HCT116 (cell line): ENCODE measurements at regions not wholly inside any gene's neighbourhood (a gene's known extent, or its start where the extent isn't known, plus 50 kb on each side); places are given as distances from the start of the nearest gene placed in this dataset.

Experiments used
- ATAC-seq: fragments of 200-7000 bp; cut with Tn5 transposase; 2 replicates; pipeline ENCODE4 v1.9.1; 2020; ENCODE audit warnings: mild to moderate bottlenecking, moderate library complexity
- BruUV-seq: library from RNA; stranded (reverse); fragments of 400-500 nt; replicated peaks from 2 replicates; lab custom pipeline; 2021; lab: Mats Ljungman, UMichigan
- CTCF ChIA-PET: fragments of 300-600 bp; sonication (Branson Sonifier 250); formaldehyde crosslinking; loops from one replicate; lab custom pipeline; 2021; ENCODE audit warnings: antibody characterized with exemption; lab: Charles Lee
- POLR2A ChIA-PET: fragments of 300-600, 350-600 bp; sonication (Branson Sonifier 250); formaldehyde crosslinking; loops from one replicate; lab custom pipeline; 2021; ENCODE audit warnings: antibody characterized with exemption; lab: Charles Lee
- RAD21 ChIA-PET, 2 experiments: fragments of 300-600 bp; sonication (Branson Sonifier 250); formaldehyde crosslinking; loops; one replicate each; lab custom pipeline; 2023; ENCODE audit warnings: low total read pairs in 2 of 2; ENCODE audit not compliant: uncharacterized antibody in 2 of 2, unreplicated experiment in 2 of 2, low non-redundant PET in 1 of 2; lab: Charles Lee
- DNase-seq: peaks from one replicate; pipeline ENCODE4 v3.0.0-alpha.2; 2010; ENCODE audit warnings: low read depth, low spot score
- H2AFZ ChIP-seq: fragments of 200-600 bp; shearing (Covaris generic), sonication (generic); 2 replicates; pipeline ENCODE4 v1.6.1; 2017; ENCODE audit warnings: low read depth, mixed run types, mixed read lengths, antibody characterized with exemption, low read length; ENCODE audit not compliant: poor library complexity, severe bottlenecking
- H3K27ac ChIP-seq: 2 replicates; pipeline ENCODE4 v1.5.1; 2012; ENCODE audit warnings: low read depth, low read length
- H3K27me3 ChIP-seq: fragments of 200-600 bp; sonication (generic); 2 replicates; pipeline ENCODE4 v1.6.1; 2016; ENCODE audit warnings: mixed run types, low read length, mixed read lengths; ENCODE audit not compliant: insufficient read depth
- H3K36me3 ChIP-seq, 2 experiments: fragments of 200-500 bp in 1 of 2; fragments of 200-600 bp in 1 of 2; sonication (Bioruptor generic) in 1 of 2; sonication (generic) in 1 of 2; 2 replicates each; pipeline versions ENCODE4 v1.5.1 to v1.6.1; 2014 to 2016; ENCODE audit warnings: low read length in 2 of 2, inconsistent platforms in 1 of 2, mixed read lengths in 1 of 2, mixed run types in 1 of 2; ENCODE audit not compliant: insufficient read depth in 2 of 2, control insufficient read depth in 1 of 2
- H3K4me1 ChIP-seq, 2 experiments: fragments of 200-600 bp in 1 of 2; sonication (generic) in 1 of 2; 2 replicates each; pipeline versions ENCODE4 v1.5.1 to v1.6.1; 2012 to 2017; ENCODE audit warnings: low read length in 2 of 2, inconsistent platforms in 1 of 2, mild to moderate bottlenecking in 1 of 2, mixed read lengths in 1 of 2, mixed run types in 1 of 2, moderate library complexity in 1 of 2; ENCODE audit not compliant: insufficient read depth in 2 of 2, control insufficient read depth in 1 of 2
- H3K4me2 ChIP-seq: fragments of 200-600 bp; sonication (generic); 2 replicates; pipeline ENCODE4 v1.6.1; 2017; ENCODE audit warnings: mixed run types, low read length, mixed read lengths
- H3K4me3 ChIP-seq, 2 experiments: fragments of 200-600 bp in 1 of 2; sonication (generic) in 1 of 2; replicated peaks in 1 of 2; 2 replicates each; pipeline ENCODE4 v1.5.1; 2011 to 2016; ENCODE audit warnings: low read length in 2 of 2, control low read depth in 1 of 2, low read depth in 1 of 2, mild to moderate bottlenecking in 1 of 2, mixed read lengths in 1 of 2, mixed run types in 1 of 2
- H3K79me2 ChIP-seq: fragments of 200-600 bp; sonication (generic); 2 replicates; pipeline ENCODE4 v1.6.1; 2017; ENCODE audit warnings: mild to moderate bottlenecking, mixed run types, low read length, moderate library complexity, mixed read lengths; ENCODE audit not compliant: insufficient read depth
- H3K9ac ChIP-seq: fragments of 200-600 bp; sonication (generic); 2 replicates; pipeline ENCODE4 v1.6.1; 2016; ENCODE audit warnings: low read length, mixed read lengths
- H3K9me2 ChIP-seq: fragments of 200-600 bp; sonication (generic), shearing (Covaris generic); 2 replicates; pipeline ENCODE4 v1.6.1; 2017; ENCODE audit warnings: mixed run types, mild to moderate bottlenecking, moderate library complexity; ENCODE audit not compliant: insufficient read depth
- H3K9me3 ChIP-seq, 2 experiments: fragments of 200-500 bp in 1 of 2; fragments of 200-600 bp in 1 of 2; sonication (Bioruptor generic) in 1 of 2; sonication (generic) in 1 of 2; 2 replicates each; pipeline ENCODE4 v1.6.1; 2014 to 2017; ENCODE audit warnings: low read length in 2 of 2, mixed read lengths in 2 of 2, inconsistent platforms in 1 of 2, low read depth in 1 of 2, mild to moderate bottlenecking in 1 of 2, mixed run types in 1 of 2, moderate library complexity in 1 of 2; ENCODE audit not compliant: control insufficient read depth in 1 of 2, insufficient read depth in 1 of 2
- H4K20me1 ChIP-seq: fragments of 200-600 bp; sonication (generic), shearing (Covaris generic); 2 replicates; pipeline ENCODE4 v1.6.1; 2017; ENCODE audit warnings: mixed run types, mild to moderate bottlenecking, moderate library complexity; ENCODE audit not compliant: insufficient read depth
- CBX3 ChIP-seq: IDR thresholded peaks from 2 replicates; pipeline ENCODE4 v1.6.1; 2012; ENCODE audit warnings: low read depth
- EGR1 ChIP-seq: IDR thresholded peaks from 2 replicates; pipeline ENCODE4 v1.6.1; 2012; ENCODE audit warnings: low read depth
- EZH2 ChIP-seq: fragments of 200-600 bp; sonication (generic); IDR thresholded peaks from 2 replicates; pipeline ENCODE4 v1.6.1; 2017; ENCODE audit warnings: antibody characterized with exemption, mixed run types
- FOSL1 ChIP-seq: IDR thresholded peaks from 2 replicates; pipeline ENCODE4 v1.6.1; 2012; ENCODE audit warnings: low read depth
- JUND ChIP-seq: IDR thresholded peaks from 2 replicates; pipeline ENCODE4 v1.6.1; 2012
- POLR2A ChIP-seq: IDR thresholded peaks from 2 replicates; pipeline ENCODE4 v1.7.0; 2011; ENCODE audit warnings: borderline replicate concordance; ENCODE audit not compliant: insufficient read depth, insufficient read length; ENCODE audit errors: extremely low read depth
- POLR2AphosphoS5 ChIP-seq: IDR thresholded peaks from 2 replicates; pipeline ENCODE4 v1.6.1; 2011; ENCODE audit warnings: mild to moderate bottlenecking, low read depth, low read length, moderate library complexity
- RAD21 ChIP-seq: IDR thresholded peaks from 2 replicates; pipeline ENCODE4 v1.6.1; 2012; ENCODE audit warnings: low read depth, mild to moderate bottlenecking
- SIN3A ChIP-seq: IDR thresholded peaks from 2 replicates; pipeline ENCODE4 v1.6.1; 2012; ENCODE audit warnings: low read depth
- SP1 ChIP-seq: IDR thresholded peaks from 2 replicates; pipeline ENCODE4 v1.6.1; 2012; ENCODE audit warnings: low read depth
- SRF ChIP-seq: IDR thresholded peaks from 2 replicates; pipeline ENCODE4 v1.6.1; 2012; ENCODE audit warnings: low read depth
- TCF7L2 ChIP-seq: IDR thresholded peaks from 2 replicates; pipeline ENCODE4 v1.7.0; 2011; ENCODE audit warnings: borderline replicate concordance, inconsistent platforms; ENCODE audit not compliant: insufficient read depth, insufficient read length; ENCODE audit errors: extremely low read depth
- ZFX ChIP-seq: fragments of 450-650 bp; IDR thresholded peaks from 2 replicates; pipeline ENCODE4 v1.6.1; 2017
- intact Hi-C: fragments of 100-400 bp; cut with micrococcal nuclease; formaldehyde crosslinking; loops from 2 replicates; pipeline ENCODE4 v1.10.0; 2022
- TF ChIP-seq, protein P1 (sequence below), 3 experiments: fragments of 200-600 bp in 1 of 3; sonication (generic) in 1 of 3; IDR thresholded peaks in 2 of 3; conservative IDR thresholded peaks in 1 of 3; 2 replicates each; pipeline ENCODE4 v1.5.1; 2012 to 2017; ENCODE audit warnings: low read depth in 2 of 3, low read length in 2 of 3, antibody characterized with exemption in 1 of 3, borderline replicate concordance in 1 of 3, control low read depth in 1 of 3, mild to moderate bottlenecking in 1 of 3, mixed read lengths in 1 of 3, mixed run types in 1 of 3, moderate library complexity in 1 of 3; ENCODE audit not compliant: insufficient read depth in 1 of 3
- TF ChIP-seq, protein P2 (sequence below): IDR thresholded peaks from 2 replicates; pipeline ENCODE4 v1.6.1; 2011; ENCODE audit warnings: mild to moderate bottlenecking, low read length, moderate library complexity; ENCODE audit not compliant: insufficient replicate concordance; ENCODE audit errors: extremely low read depth

DNA sequence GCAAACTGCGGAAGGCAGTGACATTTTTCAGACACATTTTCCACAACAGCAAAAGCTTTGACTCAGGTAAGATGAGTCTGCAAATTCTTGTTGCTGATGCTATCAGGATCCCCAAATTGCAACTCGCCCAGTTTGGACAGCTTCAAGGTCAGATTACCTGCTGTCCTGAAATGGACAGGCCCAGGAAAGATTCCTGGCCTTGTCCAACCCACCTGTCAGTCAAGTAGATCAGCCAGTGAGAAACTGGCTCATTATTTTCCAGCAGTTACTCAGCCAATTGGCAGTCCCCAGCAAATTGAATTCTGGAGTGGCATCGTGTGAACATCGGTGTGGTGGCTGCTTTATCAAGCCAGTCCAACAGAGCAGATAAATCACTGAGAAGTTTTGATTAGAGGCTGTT lies 84.5 kb upstream of the SNAP25 start:
- POLR2A ChIA-PET = no interaction called here

DNA sequence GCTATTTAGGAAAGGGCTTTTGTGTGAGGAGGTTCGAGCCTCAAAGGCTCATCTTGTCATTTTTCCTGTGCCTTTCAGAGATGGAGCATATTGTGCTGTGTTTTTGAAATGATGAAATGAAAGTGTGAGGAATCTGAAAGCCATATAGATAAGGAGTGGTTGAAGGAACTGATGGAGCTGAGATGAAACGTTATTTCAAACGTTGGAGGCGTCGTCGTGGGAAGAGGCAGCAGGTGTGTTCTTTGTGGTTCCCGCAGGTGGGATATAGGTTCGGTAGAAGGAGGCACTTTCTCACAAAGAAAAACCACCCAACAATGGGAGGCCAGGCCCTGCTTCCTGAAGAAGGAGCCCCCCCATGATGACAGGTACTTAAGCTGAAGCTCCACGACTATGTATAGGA lies 83.2 kb upstream of the SNAP25 start:
- intact Hi-C loops = no loop called here
- CTCF ChIA-PET = no interaction called here
- no TSS peak for BruUV-seq
- TF ChIP-seq SIN3A (no peak), POLR2AphosphoS5 (no peak), EZH2 (no peak), SP1 (no peak), RAD21 (no peak), EGR1 (no peak), SRF (no peak), POLR2A (no peak), FOSL1 (no peak), CBX3 (no peak), JUND (no peak), TCF7L2 (no peak), ZFX (no peak)
- TF ChIP-seq, protein P1, sequence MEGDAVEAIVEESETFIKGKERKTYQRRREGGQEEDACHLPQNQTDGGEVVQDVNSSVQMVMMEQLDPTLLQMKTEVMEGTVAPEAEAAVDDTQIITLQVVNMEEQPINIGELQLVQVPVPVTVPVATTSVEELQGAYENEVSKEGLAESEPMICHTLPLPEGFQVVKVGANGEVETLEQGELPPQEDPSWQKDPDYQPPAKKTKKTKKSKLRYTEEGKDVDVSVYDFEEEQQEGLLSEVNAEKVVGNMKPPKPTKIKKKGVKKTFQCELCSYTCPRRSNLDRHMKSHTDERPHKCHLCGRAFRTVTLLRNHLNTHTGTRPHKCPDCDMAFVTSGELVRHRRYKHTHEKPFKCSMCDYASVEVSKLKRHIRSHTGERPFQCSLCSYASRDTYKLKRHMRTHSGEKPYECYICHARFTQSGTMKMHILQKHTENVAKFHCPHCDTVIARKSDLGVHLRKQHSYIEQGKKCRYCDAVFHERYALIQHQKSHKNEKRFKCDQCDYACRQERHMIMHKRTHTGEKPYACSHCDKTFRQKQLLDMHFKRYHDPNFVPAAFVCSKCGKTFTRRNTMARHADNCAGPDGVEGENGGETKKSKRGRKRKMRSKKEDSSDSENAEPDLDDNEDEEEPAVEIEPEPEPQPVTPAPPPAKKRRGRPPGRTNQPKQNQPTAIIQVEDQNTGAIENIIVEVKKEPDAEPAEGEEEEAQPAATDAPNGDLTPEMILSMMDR (IDR thresholded peaks at IDR 0.05 in 2 of 3, conservative IDR thresholded peaks at IDR 0.05 in 1 of 3; ENCODE audit: borderline replicate concordance in 1 of 3, insufficient read depth in 1 of 3, low read depth in 2 of 3, low read length in 2 of 3) = no peak
- TF ChIP-seq, protein P2, sequence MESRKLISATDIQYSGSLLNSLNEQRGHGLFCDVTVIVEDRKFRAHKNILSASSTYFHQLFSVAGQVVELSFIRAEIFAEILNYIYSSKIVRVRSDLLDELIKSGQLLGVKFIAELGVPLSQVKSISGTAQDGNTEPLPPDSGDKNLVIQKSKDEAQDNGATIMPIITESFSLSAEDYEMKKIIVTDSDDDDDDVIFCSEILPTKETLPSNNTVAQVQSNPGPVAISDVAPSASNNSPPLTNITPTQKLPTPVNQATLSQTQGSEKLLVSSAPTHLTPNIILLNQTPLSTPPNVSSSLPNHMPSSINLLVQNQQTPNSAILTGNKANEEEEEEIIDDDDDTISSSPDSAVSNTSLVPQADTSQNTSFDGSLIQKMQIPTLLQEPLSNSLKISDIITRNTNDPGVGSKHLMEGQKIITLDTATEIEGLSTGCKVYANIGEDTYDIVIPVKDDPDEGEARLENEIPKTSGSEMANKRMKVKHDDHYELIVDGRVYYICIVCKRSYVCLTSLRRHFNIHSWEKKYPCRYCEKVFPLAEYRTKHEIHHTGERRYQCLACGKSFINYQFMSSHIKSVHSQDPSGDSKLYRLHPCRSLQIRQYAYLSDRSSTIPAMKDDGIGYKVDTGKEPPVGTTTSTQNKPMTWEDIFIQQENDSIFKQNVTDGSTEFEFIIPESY = no peak

More for the DNA sequence above, 84.5 kb upstream of the SNAP25 start:
- no peaks in the 10 kb centered on the region for H3K9me3 ChIP-seq
- H3K9me2 ChIP-seq = no peaks in the 10 kb centered on the region
- H3K36me3 ChIP-seq = no peaks in the 10 kb centered on the region
- peaks cover 5% of the 10 kb centered on the region; the same call in 1 of the 2 replicates for H3K27me3 ChIP-seq
- H3K4me2 ChIP-seq = no peak overlapping the region
- H3K4me1 ChIP-seq = no peaks in the 10 kb centered on the region
- H4K20me1 ChIP-seq = no peaks in the 10 kb centered on the region
- intact Hi-C loops = no loop called here
- ChIA-PET RAD21 (no interaction called here), CTCF (no interaction called here)
- no peak for TF ChIP-seq POLR2AphosphoS5
- no peak for TF ChIP-seq EGR1
- BruUV-seq = no TSS peak
- no peak overlapping the region for H2AFZ ChIP-seq
- no peak overlapping the region for H3K4me3 ChIP-seq
- no peak for DNase-seq
- H3K9ac ChIP-seq = no peak overlapping the region
- no peaks in the 10 kb centered on the region for H3K79me2 ChIP-seq
- no peak overlapping the region for H3K27ac ChIP-seq
- no peak for ATAC-seq

More for the DNA sequence above, 83.2 kb upstream of the SNAP25 start:
- RAD21 ChIA-PET = no interaction called here
- Histone ChIP-seq H3K79me2 (no peaks in the 10 kb centered on the region), H3K4me3 (no peak overlapping the region), H3K27ac (no peak overlapping the region), H3K9me2 (no peaks in the 10 kb centered on the region), H3K9me3 (no peaks in the 10 kb centered on the region), H3K4me2 (no peak overlapping the region), H3K36me3 (no peaks in the 10 kb centered on the region), H3K9ac (no peak overlapping the region), H4K20me1 (no peaks in the 10 kb centered on the region), H2AFZ (no peak overlapping the region), H3K4me1 (no peaks in the 10 kb centered on the region), H3K27me3 (peaks cover 5% of the 10 kb centered on the region; the same call in 1 of the 2 replicates)
- DNase-seq (no peak), ATAC-seq (no peak)
- POLR2A ChIA-PET = no interaction called here
